ENCODE measurements at regions not wholly inside any gene's neighbourhood (a gene's known extent, or its start where the extent isn't known, plus 50 kb on each side); places are given as distances from the start of the nearest gene placed in this dataset.

DNA sequence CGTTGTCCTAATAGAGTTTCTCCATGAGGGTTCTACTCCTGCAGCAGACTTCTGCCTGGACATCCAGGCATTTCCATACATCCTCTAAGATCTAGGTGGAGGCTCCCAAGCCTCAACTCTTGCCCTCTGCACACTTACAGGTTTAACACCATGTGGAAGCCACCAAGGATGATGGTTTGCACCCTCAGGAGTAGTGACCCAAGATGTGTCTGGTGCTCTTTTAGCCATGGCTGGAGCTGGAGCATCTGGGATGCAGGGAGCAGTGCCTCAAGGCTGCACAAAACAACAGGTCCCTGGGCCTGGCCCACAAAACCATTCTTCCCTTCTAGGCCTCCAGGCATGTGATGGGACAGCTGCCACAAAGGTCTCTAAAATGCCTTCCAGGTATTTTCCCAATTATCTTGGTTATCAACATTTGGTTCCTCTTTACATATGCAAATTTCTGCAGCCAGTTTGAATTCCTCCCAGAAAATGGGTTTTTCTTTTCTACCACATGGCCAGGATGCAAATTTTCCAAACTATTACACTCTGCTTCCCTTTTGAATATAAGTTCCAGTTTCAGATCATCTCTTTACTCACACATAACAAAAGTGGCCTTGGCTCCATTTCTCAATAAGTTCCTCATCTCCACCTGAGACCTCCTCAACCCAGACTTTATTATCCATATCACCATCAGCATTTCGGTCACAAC, 69.5 kb upstream of the GNAZ start:
- no peak for DNase-seq

DNA sequence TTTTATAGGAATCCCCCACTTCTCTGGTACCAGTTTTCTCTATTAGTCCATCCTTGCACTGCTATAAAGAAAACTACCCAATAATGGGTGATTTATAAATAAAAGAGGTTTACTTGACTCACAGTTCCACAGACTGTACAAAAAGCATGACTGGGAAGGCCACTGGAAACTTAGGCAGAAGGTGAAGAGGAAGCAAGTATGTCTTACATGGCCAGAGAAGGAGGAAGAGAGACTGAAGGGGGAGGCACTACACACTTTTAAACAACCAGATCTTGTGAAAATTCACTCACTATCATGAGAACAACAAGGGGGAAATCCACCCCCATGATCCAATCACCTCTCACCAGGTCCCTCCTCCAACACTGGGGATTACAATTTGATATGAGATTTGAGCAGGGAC, 68.9 kb upstream of the GNAZ start:
- no peak for DNase-seq

DNA sequence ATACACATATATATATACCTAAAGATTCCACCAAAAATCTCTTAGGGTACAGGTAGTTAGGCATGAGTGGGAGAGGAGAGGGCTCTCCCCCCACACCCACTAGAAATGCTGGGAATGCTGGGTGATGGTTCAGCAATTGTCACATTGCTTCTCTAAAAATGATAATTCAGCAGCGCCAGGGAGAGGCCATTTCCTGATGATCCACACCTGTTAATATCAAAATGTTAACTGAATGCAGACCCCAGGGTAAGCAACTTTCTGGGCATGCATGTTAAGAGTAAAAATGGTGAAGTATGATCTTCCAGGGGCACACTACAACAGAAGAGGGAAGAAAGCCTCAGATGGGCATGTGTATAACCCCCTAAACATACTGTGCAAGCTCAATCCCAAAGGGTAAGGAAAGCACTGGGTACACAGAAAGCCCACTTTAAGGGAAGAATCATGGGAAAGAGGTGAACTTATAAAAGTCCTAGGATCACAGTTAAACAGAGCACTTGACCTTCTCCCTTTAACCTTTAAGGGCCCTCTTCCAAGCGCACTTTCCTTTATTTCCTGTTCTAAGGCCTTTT, 67.6 kb upstream of the GNAZ start:
- no peak for DNase-seq

DNA sequence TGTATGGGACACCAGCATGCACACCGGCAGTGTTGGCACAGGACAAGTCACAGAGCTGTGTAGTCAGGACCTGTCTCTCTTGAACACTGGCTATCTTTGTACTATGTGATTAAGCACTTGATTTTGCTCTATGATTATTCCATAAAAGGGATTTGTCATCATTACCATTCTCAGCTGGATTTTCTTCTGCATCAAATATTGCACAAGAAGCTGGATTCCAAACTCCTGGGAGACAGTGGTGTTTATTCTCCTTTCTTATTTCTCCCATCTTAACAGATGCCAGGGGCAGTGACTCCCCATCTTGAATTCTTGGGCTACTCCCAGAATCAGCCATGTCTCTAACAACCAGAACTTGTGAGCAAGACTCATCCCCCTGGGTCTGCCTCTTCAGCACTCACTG, 62.5 kb upstream of the GNAZ start:
- no peak for DNase-seq

DNA sequence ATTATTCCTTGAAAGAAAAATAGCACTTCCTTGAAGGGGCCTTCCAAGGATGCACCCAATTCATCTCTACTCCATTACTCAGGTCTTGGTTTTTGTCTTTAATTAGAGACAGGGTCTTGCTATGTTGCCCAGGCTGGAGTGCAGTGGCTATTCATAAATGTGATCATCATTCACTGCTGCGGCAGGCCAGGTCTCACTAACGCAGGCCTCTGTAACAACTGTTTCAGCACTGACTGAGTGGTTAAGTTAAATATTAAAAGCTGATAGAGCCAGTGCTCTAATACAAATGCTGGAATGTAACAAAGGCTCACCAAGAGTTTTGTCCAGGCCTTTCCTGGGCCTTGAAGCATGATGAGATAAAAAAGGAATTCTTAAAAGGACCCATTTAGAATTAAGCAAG, 61.4 kb upstream of the GNAZ start:
- DNase-seq = no peak

Measured in NCI-H510A (cell line).